ENCODE measurements at regions not wholly inside any gene's neighbourhood (a gene's known extent, or its start where the extent isn't known, plus 50 kb on each side); places are given as distances from the start of the nearest gene placed in this dataset.

DNA sequence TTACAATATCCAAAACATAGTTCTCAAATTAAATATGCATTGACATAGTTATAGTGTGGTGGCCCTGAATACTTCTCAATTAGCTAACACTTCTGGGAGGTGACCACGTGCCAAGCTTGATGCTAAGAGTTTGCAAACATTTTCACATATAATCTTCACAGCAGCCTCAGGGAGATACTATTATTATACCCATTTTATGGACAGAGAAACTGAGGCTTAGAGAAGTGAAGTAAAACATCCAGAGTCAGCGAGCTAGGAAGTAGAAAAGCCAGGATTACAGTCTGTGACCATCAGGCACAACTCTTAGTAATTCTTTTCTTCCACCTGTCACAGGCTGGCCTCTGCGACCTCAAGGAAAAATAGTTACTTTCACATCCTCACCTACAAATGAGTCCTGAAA, 102.2 kb upstream of the IRX6 start:
- no peak for DNase-seq (ENCODE audit: low spot score)

DNA sequence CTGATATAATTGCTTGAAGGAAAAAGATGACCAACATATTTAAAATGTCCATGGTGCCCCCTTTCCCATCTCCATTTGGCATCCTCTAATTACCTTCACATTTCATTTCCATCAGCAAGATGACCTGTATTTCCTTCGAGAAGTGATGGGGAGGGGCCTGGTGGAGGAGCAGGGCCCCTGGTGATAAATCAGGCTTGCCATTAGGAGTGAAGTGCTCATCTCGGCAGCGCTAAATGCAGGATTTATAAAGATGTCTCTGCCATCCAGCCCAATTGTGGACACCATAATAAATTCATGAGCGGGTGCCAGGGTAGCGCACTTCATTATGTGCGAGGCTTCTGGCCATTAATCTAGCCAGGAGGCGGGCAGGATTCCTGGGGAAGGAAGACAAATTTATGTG, 101.5 kb upstream of the IRX6 start:
- no peak for DNase-seq (ENCODE audit: low spot score)

DNA sequence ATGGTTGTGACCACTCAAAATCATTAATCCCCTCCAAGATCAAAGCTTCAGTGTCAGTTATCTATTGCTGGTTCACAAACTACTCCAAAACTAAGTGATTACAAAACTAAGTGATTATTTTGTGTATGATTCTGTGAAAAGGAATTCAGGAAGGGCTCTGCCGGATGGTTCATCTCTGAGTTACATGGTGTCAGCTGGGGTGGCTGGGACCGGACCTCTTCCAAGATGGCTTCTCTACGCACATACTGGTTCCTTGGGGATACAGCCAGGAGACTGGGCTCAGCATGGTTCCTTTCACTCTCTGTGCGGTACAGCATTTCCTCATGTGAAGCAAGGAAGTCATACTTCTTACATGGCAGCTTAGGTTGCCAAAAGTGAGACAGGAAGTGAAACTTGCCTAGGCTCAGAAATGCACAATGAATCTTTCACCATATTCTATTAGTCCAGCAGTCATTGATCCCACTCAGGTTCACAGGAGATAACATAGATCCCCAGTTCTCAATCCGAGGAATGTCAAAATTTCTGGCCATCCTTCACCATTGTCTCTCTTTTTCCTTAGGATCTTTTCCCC, 97.9 kb upstream of the IRX6 start:
- DNase-seq (ENCODE audit: low spot score): no peak

DNA sequence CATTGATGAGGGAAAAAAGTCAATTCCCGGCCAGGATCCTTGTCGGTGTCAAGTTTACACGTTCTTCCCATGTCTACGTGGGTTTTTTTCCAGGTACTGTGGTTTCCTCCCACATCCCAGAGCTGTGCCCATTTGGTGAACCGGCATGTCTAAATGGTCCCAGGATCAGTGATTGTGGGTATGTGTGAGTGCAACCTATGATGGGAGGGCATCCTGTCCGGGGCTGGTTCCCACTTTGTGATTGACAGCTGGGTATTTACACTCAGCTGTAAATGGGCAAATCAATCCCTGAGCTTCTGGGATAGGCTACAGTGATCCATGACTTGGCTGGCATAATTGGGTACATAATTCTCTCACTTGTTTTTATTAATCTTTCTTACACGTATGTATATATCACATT, 91.2 kb upstream of the IRX6 start:
- no peak for DNase-seq (ENCODE audit: low spot score)

DNA sequence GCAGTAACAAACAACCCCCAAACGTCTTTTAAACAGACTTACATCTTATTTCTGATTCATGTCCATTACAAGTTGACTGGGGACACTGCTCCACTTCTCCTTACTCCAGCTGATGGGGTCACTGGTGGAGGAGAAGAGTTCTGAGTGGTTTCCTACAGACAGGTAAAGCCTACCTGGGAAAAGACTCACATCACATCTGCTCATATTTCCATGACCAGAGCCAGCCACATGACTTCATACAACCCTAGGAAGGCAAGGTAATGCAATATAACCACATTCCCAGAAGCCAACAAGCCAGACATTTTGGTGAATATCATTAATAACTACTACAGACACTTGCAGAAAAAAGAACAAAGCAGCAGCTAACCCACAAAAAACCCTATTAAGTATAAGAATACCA, 90.5 kb upstream of the IRX6 start:
- DNase-seq (ENCODE audit: low spot score): no peak

DNA sequence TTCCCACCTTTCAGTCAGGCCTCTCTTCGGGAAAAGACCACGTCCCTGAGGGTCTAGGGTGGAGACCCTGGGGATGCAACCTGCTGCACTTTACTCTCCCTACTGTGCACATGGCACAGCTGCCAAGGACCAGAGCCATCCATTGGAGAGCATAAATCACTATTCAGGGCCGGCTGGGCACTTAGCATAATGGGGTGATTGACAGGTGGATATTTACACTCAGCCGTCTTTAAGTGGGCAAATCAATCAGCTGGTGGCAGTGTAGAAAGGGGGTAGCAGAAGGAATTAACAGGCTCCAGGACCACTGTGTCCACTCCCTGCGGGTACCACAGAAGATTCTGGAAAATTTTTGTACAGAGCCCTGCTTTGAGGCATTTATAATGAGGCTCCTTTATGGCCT, 87.3 kb upstream of the IRX6 start:
- DNase-seq (ENCODE audit: low spot score): no peak

DNA sequence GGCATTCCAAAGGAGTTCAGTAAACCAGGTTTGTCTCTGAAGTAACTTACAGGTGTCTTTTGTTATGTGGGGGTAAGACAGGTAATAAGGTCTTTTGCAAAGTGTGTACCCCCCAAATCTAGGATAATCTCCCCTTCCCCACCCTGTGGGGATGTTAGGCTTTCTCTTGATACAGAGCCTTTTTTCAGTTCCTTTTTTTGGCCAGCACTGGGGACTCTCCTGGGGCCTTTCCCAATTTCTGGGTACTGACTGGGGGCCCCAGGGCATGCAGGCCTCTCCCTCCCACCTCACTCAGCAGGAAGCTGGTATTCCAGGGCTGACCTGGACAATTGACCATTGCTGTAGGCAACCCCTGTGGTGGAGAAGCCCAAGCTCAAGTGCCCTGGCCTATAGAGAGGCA, 84.3 kb upstream of the IRX6 start:
- no peak for DNase-seq (ENCODE audit: low spot score)

DNA sequence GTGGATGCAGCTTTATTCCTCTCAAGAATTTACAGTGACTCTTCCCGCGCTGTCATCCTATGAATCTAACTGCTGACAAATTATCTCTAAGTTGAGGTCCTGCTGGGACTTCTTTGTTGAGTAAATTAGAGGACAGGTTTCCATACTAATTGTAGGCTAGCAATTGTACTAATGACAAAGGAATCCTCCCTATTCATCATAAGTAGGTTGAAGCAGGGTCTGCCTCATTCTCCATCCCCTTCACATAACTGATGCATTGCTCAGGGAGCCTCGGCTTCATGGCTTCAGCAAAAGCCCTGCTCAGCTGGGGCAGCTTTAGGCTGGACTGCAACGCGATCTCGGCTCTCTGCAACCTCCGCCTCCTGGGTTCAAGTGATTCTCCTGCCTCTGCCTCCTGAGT, 83.1 kb upstream of the IRX6 start:
- DNase-seq (ENCODE audit: low spot score): no peak

DNA sequence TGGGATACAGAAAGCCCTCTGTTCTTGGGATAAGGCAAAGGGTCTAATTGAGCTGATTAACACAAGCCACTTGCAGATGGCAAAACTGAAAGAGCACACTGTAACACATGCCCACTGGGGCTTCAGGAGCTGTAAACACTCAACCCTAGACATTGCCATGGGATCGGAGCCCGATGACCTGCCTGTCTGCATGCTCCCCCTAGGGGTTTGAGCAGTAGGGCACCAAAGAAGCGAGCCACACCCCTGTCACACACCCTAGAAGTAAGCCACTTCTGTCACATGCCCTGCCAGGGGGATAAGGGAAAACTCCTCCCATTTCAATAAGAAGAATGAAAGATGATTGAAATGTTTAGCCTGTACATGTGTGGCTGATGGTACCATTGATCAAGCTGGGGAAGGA, 81.3 kb upstream of the IRX6 start:
- DNase-seq (ENCODE audit: low spot score): no peak

DNA sequence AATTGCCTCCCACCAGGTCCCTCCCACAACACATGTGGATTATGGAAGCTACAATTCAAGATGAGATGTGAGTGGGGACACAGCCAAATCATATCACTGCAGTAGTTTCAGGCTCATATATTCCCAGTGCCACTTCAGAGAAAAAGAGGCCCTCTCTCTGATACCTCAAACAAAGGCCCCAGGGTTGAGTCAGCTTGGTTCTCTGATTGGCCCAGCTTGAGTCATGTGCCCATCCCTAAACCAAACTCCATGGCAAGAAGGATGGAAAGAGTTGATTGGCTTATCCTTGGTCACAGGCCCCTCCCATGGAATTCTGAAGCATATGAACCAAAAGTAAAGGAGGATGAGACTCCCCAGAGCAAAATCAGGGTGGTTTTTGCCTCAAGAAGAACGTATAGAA, 75.9 kb upstream of the IRX6 start:
- no peak for DNase-seq (ENCODE audit: low spot score)

DNA sequence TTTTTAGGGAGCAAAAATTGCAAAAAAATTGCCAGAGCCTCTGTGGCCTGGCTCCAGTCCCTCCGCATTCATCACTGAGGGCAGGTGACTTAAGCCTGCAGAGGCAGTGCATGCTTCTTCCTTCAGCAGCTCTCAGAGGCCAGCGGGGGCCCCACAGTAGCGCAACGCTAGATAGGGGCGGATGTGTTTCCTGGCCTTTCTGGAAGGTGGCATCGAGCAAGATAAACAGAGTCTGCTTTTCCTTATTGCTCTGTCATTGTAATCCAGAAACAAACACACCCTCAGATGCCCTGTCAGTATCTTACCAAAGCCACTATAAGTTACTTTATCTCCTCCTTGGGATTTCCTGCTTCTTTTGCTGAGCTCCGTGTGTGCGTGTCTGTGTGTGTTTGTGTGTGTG, 75.5 kb upstream of the IRX6 start:
- DNase-seq (ENCODE audit: low spot score): no peak

DNA sequence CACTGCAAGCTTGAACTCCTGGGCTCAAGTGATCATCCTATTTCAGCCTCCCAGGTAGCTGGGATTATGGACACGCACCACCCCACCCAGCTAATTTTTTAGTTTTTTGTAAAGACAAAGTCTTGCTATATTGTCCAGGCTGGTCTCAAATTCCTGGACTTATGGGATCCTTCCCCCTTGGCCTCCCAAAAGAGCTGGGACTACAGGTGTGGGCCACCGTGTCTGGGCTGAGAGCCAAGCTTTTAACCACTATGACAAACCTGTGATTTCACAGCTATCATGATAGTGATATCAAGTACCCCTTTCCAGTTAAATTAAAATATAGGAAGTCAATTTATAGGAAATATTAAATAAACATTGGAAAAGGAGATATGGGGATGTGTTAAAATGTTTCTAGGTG, 74.6 kb upstream of the IRX6 start:
- DNase-seq (ENCODE audit: low spot score): no peak

DNA sequence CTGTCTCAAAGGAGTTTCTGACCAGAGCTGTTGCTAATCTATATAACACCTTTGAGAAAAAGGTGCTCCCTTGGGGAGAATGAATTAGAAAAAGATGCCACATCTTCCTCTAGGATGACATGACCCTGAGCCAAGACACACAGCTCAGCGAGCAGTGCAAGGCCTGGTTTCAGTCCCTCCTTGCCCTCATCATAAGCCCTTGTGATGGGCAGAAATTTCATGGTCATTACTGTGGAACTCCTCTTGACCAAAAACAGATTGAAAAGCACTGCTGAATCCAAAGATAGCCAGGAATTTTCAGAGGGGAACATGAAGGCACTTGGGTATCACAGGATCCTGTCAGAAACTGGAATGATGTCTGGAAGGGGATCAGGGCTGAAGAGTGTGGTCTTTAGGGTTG, 74.1 kb upstream of the IRX6 start:
- no peak for DNase-seq (ENCODE audit: low spot score)

DNA sequence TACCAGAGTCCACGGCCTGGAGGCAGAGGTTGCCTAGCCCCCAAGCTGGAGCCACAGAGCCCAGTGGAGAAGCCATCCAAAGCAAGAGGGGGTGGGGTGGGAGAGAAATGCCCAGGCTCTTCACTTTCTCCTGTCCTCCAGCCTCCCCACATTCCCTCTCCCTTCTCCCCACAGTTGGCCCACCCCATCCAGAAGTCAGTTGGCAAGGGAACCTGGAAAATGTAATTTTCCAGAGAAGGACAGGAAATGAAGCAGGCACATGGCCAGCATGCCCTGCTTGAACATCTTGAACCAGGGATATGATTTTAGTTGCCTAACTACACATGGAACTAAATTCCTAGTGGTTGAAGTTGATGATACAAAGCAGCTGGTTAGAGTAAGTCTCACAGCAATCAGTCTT, 73.3 kb upstream of the IRX6 start:
- DNase-seq (ENCODE audit: low spot score): no peak

DNA sequence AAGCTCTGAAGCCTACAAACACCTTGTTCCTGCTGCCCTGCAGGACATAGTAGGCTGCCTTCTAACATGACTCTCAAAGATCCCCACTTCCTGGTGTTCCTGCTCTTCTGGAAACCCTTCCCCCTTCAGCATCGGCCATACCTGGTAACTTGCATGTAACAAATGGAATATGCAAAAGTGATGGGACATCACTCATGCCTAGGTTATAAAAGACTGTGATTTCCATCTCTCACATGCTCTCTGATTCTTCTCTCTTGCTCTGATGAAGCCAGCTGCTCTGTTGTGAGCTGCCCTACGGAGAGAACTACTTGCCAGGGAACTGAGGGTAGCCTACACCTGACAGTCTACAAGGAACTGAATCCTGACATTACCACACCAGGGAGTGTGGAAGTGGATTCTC, 72.9 kb upstream of the IRX6 start:
- DNase-seq (ENCODE audit: low spot score): no peak

DNA sequence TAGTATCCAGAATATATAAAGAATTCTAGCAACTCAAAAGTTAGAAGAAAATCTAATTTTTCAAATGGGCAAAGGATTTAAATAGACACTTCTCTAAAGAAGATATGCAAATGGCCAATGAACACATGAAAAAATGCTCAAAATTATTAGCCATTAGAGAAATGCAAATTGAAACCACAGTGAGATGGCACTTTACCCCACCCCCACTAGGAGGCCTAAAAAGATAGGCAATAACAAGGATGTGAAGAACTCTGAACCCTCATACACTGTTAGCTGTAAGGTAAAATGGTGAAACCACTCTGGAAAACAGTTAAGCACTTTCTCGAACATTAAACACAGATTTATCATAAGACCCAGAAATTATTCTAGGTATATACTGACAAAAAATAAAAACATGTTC, 71.4 kb upstream of the IRX6 start:
- DNase-seq (ENCODE audit: low spot score): no peak

DNA sequence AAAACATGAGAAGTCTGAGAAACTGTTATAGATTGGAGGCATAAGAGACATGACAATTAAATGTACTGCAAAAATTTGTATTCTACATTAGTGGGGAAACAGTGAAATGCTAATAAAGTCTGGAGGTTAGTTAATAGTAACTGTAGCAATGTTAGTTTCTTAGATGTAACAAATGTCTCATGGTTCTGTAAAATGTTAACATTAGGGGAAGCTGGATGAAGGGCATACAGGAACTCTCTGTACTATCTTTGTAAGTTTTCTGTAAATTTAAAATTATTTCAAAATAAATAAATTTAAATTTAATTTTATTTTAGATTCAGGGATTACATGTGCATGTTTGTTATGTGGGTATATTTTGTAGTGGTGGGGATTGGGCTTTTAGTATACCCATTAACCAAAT, 70.0 kb upstream of the IRX6 start:
- no peak for DNase-seq (ENCODE audit: low spot score)

DNA sequence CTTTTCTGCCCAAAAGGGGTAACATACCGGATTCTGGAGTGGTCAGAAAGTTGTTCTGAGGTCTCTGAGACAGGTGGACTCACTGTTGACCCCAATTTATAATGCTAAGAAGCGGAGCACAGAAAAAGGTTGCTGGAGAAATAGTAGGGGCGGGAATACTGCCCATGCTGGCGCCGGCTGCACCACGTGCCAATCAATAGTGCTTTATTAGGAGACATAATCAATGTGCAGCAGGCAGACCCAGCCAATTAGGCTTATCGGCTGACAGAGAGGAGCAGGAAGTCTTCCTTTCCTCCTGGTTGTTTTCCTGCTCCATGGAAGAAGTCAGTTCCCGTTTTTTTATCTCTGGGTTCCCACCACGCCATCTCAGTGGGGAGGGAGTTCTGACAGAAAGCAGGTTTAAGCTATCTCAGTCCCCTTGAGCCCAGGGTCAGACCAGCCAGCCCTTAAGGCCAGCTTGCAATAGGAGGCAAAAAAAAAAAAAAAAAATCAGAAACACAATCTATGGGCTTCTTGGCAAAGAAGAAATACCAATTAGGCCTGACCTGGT, 68.2 kb upstream of the IRX6 start:
- DNase-seq (ENCODE audit: low spot score): no peak

DNA sequence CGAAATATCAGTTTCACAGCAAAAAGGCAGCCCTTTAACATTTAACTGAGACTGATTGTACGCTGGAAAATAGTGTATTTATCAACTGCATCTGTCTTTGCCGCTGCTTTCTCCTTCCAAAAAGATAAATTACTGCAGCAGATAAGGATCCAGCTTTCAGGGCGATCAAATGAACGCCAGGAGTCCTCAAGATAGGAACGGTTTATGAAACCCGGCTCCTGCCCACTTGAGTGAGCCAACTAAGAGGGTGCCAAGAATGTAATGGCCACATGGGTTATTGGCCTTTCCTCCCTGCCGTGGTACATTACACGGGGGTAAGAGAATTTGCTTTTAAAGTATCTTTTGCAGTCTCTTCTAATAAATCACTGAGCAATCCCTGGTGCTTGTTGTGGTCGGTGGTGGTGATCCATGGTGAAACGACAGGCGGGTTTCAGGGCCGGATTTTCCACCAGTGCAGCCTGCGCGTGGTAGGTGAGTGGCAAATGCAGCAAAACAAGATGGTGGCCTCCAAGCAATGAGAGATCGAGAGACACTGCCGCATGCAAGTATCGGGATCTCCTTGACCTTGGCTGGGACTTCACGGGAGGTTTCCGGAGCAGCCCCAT, 67.5 kb upstream of the IRX6 start:
- no peak for DNase-seq (ENCODE audit: low spot score)

DNA sequence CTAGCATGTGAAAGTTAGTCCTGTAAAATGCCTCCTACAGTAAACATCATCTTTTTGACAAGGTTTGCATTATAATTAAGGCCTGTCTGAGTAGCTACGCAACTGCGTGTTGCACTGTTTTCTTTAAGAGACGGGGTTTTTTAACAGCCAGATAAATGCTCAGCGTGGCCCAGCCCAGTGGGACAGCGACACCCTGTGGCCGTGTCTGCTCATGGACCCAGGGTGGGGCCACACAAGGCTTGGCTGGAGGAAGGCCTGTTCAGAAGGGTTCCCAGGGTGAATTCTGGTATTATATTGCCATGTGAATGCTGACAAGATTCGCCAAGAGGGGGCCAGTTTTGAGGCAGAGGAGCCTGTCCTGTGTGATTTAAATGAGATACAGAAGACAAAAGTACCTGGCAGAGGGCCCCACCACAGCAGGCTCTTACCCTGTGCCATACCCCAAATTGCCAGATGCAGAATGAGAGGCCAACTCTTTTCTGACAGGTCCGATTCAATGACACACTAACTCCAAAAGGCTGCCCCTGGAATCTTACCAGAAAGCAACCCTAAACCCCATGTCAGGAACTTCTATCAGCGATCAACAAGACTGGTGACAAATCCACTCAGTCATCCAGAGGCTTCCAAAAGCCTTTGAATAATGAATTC, 65.9 kb upstream of the IRX6 start:
- DNase-seq (ENCODE audit: low spot score): peak; percentile 35

DNA sequence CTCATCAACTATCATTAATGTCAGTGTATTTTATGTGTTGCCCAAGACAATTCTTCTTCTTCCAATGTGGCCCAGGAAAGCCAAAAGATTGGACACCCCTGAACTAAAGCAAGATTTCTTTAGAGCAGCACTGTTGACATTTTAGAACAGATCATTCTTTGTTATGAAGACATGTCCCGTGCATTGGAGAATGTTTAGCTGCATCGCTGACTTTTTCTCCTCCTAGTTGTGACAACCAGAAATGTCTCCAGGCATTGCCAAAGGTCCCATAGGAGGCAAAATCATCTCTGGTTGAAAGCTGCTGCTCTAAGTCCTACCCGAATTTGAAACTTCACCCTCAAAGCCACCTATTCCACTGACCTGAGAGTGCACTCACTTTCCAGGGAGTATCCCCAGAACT, 62.7 kb upstream of the IRX6 start:
- no peak for DNase-seq (ENCODE audit: low spot score)

DNA sequence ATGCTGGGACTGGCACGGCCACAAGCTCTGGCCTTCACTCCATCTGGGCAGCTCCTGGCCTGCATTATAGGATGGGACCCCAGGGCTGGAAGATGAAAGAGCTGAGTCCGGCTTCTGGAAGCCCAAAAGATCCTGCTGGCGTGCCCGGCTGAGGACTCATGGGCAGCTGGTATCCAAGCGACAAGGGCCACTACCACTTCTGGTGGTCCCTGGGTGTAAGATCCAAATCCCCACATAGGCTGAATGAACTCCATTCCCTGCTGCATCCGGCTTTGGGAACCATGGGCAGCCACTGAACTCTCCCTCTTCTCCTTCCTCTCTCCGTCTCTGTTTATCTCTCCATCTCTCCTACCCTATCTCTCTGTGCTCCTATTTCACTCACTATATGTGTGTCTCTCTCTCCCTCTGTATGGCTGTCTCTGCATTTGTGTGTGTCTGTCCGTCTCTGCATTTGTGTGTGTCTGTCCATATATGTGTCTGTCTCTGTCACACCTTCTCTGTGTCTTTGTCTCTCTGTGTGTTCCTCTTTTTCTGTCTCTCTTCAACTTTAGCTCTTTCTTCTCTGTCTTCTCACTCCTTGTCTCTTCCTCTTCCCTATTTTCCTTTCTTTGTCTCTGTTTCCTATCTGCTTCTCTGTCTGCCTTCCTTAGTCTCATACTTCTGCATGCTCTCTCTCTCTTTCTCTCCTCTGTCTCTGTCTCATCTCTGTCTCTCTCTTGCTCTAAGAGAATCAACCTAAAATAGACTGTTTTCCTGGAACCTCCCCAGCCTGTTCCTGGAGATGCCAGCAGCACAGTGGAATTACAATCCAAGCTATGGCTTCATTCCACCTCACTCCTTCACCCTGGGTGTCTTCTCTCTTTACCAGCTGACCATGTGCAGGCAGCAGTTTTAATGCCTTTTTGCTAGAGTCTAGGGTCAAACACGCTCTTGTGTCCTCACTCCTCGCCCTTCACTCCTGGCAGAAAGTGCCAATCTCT, 60.4 kb upstream of the IRX6 start:
- DNase-seq (ENCODE audit: low spot score): no peak

DNA sequence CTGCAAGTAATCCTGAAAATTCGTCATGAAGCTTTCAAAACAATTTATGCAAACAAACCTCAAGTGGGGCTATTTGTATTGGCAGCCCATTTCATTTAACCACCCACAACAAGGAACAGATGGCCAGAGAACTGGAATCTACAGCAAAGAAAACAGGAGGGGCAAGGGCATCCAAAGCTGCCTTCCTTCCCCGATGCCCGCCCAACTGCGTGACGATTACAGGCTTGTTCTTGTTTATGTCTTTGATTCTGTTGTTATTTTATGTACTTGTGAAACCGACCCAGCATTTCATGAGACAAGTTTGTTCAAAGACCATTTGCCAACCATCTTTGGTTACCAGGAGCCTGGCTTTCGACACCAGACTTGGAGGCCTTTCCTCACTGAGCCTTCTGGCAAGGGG, 59.1 kb upstream of the IRX6 start:
- DNase-seq (ENCODE audit: low spot score): no peak

All from AG08396 (cell line).